A673 (cell line): ENCODE measurements at regions not wholly inside any gene's neighbourhood (a gene's known extent, or its start where the extent isn't known, plus 50 kb on each side); places are given as distances from the start of the nearest gene placed in this dataset.

Experiments used
- CTCF ChIP-seq: fragments of 300-800, 200-600 bp; sonication (generic); conservative IDR thresholded peaks from 2 replicates; pipeline ENCODE4 v1.5.1; 2017; ENCODE audit warnings: low read depth, mild to moderate bottlenecking, antibody characterized with exemption, low read length, moderate library complexity, mixed read lengths
- EZH2 ChIP-seq: fragments of 200-600 bp; sonication (generic); IDR thresholded peaks from 2 replicates; pipeline ENCODE4 v1.6.1; 2017; ENCODE audit warnings: borderline replicate concordance, low read depth, mild to moderate bottlenecking, mixed read lengths, antibody characterized with exemption, low read length; ENCODE audit not compliant: poor library complexity, severe bottlenecking

DNA sequence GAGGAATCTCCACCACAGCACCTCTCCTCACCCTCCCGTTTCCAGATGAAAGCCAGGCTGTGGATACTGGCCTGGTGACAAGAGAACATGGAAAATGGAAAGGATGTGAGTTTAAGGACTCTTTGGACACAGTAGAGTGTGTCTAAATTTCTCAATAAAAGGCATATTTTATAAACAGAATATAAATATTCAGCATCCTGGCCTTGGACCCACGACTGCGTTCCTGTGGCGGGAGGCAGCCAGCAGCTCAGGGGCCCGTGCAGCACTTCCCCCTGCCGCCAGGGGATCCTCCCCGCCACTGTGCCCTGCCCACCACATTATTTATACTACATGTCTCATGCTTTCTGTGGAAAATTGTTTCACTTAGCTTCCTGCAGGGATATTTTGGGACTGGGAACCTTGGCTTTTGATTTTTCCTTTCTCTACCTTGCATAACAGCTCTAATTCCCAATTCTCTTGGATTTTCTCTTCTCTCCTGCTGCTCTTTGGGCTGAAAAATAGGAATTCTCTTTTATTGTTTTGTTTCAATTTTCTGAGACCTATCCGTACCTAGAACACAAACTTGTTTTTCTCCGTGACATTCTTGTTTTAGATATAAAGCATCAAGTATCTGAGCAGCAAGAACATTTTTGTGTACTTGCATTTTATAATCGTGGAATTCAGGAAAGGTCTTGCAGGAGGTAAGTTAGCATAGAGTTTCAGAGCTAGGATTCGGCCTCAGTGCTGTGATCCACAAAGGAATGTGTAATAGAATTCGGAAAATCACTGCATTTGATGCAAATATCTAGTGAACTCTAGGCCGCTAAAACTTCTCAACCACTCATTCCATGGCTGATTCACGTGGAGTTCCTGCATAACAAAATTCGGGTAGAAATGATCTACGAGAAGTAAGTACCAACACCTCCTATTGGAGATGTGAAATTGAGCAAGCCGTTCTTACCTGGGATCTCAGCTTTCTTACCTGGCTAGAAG is 107.7 kb upstream of the SPATA13 start:
- TF ChIP-seq CTCF (no peak), EZH2 (no peak)
